LNCAP (cell line): ENCODE measurements at regions not wholly inside any gene's neighbourhood (a gene's known extent, or its start where the extent isn't known, plus 50 kb on each side); places are given as distances from the start of the nearest gene placed in this dataset.

ENCODE experiments used
- CTCF ChIP-seq: fragments of 450-650 bp; IDR thresholded peaks from 2 replicates; pipeline ENCODE4 v1.5.1; 2017; ENCODE audit warnings: mild to moderate bottlenecking

- TF ChIP-seq CTCF: no peak
Measured at GRCh38 chr12:105920161-105920684, 218.5 kb downstream of the NUAK1 start.

- no peak for TF ChIP-seq CTCF
Measured at GRCh38 chr12:105921055-105921454, 217.7 kb downstream of the NUAK1 start.

- no peak for TF ChIP-seq CTCF
Measured at GRCh38 chr12:105921872-105922669, 216.7 kb downstream of the NUAK1 start.

GRCh38 chr12:105922670-105923102, 216.1 kb downstream of the NUAK1 start:
- no peak for TF ChIP-seq CTCF

- TF ChIP-seq CTCF: no peak
Measured at GRCh38 chr12:105924526-105925208, 214.1 kb downstream of the NUAK1 start.

- TF ChIP-seq CTCF: no peak
Measured at GRCh38 chr12:105927564-105927963, 211.2 kb downstream of the NUAK1 start.

GRCh38 chr12:105928436-105928835, 210.3 kb downstream of the NUAK1 start:
- no peak for TF ChIP-seq CTCF
